IMR-90 (cell line): ENCODE measurements at regions not wholly inside any gene's neighbourhood (a gene's known extent, or its start where the extent isn't known, plus 50 kb on each side); places are given as distances from the start of the nearest gene placed in this dataset.

Experiments used
- CHD1 ChIP-seq: IDR thresholded peaks from 2 replicates; pipeline ENCODE4 v1.6.1; 2012; ENCODE audit warnings: low read depth, low read length, improper control_type of control experiment
- ELK1 ChIP-seq: fragments of 150-350 bp; IDR thresholded peaks from 2 replicates; pipeline ENCODE4 v1.6.1; 2016; ENCODE audit warnings: low read depth, mild to moderate bottlenecking, low read length, moderate library complexity, borderline replicate concordance
- MAFK ChIP-seq: IDR thresholded peaks from 2 replicates; pipeline ENCODE4 v1.6.1; 2012; ENCODE audit warnings: low read depth, low read length, improper control_type of control experiment
- MXI1 ChIP-seq: IDR thresholded peaks from 2 replicates; pipeline ENCODE4 v1.6.1; 2012; ENCODE audit warnings: low read depth, mild to moderate bottlenecking, low read length, moderate library complexity, borderline replicate concordance
- POLR2A ChIP-seq: IDR thresholded peaks from 2 replicates; pipeline ENCODE4 v1.6.1; 2012; ENCODE audit warnings: mild to moderate bottlenecking, low read depth, low read length
- RAD21 ChIP-seq: IDR thresholded peaks from 2 replicates; pipeline ENCODE4 v1.6.1; 2012; ENCODE audit warnings: low read length, improper control_type of control experiment
- RFX5 ChIP-seq: IDR thresholded peaks from 2 replicates; pipeline ENCODE4 v1.8.0; 2012; ENCODE audit warnings: low read depth, mild to moderate bottlenecking, low read length, moderate library complexity
- TF ChIP-seq, protein P1 (sequence below): conservative IDR thresholded peaks from 2 replicates; pipeline ENCODE4 v1.5.1; 2012; ENCODE audit warnings: mild to moderate bottlenecking, low read depth, low read length, improper control_type of control experiment

GRCh38 chr17:68800751-68801150 lies 154.4 kb downstream of the ABCA8 start:
- TF ChIP-seq, protein P1, sequence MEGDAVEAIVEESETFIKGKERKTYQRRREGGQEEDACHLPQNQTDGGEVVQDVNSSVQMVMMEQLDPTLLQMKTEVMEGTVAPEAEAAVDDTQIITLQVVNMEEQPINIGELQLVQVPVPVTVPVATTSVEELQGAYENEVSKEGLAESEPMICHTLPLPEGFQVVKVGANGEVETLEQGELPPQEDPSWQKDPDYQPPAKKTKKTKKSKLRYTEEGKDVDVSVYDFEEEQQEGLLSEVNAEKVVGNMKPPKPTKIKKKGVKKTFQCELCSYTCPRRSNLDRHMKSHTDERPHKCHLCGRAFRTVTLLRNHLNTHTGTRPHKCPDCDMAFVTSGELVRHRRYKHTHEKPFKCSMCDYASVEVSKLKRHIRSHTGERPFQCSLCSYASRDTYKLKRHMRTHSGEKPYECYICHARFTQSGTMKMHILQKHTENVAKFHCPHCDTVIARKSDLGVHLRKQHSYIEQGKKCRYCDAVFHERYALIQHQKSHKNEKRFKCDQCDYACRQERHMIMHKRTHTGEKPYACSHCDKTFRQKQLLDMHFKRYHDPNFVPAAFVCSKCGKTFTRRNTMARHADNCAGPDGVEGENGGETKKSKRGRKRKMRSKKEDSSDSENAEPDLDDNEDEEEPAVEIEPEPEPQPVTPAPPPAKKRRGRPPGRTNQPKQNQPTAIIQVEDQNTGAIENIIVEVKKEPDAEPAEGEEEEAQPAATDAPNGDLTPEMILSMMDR: no peak
- TF ChIP-seq POLR2A (no peak), MXI1 (no peak), RFX5 (no peak), ELK1 (no peak), RAD21 (no peak), CHD1 (no peak), MAFK (no peak)
